Lung microvascular endothelial cell (primary cell): ENCODE measurements at regions not wholly inside any gene's neighbourhood (a gene's known extent, or its start where the extent isn't known, plus 50 kb on each side); places are given as distances from the start of the nearest gene placed in this dataset.
"Not testable (repeated sequence)": the region's sequence is repeated elsewhere in the genome, so short reads cannot be mapped to it uniquely, and the experiment has no call there.

ENCODE experiments used
- DNase-seq, 2 donors: peaks; one replicate each; pipeline versions ENCODE4 v3.0.0 to v3.0.0-alpha.2; 2010; ENCODE audit warnings: low read depth in 2 of 2

- peak in 1 of 2 donors; percentile 35 for DNase-seq
Measured at GRCh38 chr7:27032839-27033238, 63.0 kb downstream of the HOXA1 start.

DNA sequence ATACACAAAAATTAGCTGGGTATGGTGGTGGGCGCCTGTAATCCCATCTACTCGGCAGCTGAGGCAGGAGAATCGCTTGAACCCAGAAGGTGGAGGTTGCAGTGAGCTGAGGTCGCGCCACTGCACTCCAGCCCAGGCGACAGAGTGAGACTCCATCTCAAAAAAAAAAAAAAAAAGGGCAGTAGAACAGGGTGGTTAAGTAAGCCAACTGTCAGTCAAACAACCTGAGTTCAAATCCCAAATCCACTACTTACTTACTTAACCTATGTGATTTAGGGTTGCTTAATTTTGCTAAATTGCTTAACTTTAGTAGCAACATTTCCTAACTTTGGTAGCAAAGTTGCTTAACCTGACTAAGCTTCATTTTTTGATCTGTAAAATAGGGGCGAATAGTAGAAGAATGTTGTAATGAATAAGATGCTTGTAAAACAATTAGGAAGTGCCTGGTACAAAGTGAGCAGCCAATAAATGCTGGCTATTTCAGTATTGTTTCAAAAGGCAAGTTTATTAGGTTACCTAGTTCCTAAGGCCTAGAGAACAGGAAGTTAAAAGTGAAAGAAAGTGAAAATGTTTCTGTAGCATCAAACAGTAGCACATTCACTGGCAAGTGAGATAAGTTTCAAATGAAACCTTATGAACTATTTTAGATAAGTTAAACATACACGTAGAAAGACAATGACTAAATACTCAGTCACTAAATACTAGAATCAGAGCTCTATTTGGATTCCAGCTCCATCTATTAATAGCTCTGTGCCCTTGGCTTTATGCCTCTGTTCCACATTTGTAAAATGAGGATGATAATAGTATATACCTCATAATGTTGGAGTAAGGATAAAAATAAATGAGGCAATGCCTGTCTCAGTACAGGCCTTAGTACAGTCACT, 64.3 kb downstream of the HOXA1 start:
- peak; percentile 27 to 37 for DNase-seq

DNA sequence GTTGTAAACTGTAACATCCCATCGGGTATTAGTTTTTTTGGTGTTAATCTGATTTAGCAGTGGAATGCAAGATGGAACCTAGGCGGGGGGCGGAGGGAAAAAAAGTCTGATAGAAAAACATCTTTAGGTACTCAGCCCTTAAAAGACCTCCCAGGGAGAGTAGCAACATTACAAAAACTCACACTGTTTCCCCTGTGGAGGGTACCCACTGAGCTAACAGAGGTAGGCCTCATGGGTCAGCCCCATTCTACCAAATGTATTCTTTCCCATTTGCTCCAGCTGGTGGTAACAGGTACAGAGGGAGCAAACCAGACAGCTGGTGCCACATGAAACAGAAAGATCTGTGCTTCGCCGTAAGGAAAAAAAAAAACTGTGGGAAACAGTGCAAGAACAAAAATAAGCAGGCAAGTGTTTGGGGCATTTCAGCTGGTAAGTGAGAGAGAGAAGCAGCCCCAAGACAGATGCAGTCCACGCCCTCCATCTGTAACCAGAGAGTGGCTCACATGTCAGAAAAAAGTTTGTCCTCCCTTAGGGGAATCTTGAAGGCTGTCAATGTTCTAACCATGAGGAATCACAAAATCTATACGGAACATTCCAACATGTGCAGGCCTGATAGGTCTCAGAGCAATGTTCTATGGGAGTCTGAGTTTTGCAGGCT, 65.3 kb downstream of the HOXA1 start:
- no peak for DNase-seq

- DNase-seq: no peak
Measured at GRCh38 chr7:27025270-27025669, 70.5 kb downstream of the HOXA1 start.

GRCh38 chr7:27010068-27010467, 85.7 kb downstream of the HOXA1 start:
- DNase-seq: no peak

- no peak for DNase-seq
Measured at GRCh38 chr7:27000496-27000895, 95.3 kb downstream of the HOXA1 start.

- not testable (repeated sequence) for DNase-seq
Measured at GRCh38 chr7:26998284-26998683, 97.5 kb downstream of the HOXA1 start.

DNA sequence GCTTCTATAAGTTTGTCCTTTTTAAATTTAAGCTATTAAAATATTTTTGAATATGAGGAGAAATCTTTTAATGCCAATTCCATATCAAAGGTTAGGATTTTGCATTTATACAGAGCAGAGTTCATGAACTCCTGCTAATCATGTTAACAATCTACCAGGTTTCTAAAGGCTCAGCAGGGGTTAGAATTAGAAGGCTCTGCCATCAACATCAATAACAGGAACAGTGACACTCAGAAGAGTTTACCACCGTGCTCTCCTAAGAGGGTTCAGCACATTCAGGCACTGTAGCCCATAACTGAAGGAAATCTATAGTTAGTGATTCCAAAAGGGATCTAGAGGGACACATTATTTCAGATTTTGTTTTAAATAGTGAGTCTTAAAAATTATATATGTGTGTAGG, 100.1 kb downstream of the HOXA1 start:
- no peak for DNase-seq

DNA sequence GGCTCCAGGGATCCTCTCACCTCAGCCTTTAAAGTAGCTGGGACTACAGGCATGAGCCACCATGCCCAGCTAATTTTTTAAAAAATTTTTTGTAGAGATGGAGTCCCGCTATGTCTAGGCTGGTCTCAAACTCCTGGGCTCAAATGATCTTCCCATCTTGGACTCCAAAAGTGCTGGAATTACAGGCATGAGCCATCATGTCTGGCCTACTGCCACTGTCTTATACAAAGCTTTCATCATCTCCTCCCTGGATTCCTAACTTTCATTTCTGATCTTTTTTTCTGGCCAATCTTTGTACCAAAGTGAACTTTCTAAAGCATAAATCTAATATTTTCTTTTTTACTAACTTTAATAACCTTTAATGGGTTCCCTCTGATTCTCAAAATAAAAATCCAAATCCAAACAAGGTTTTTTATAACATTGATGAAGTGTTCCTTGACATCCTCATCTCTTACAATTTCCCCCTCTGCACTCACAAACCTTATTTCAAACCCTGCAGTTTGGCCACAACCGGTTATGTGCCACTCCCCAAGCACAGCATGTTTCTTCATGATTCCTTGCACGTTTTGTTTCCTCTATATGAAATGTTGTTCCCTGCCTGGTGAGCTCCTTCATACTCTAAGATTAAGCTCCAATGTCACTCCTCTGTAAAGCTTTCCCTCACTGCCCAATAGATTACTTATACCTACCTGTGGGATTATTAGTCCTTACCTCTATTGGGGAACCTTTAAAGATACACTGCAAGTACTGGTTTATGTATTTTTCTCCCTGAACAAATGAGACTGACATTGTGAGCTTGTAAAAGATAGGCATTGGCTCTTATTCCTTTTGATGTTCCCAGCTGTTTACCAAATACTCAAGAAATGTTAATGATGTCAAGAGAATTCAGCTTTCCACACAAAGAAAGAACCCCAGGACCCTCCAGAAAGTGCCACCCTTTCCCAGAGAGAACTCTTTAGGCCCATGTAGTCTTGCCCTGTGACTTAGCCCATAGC, 101.7 kb downstream of the HOXA1 start:
- no peak for DNase-seq

GRCh38 chr7:26992670-26993069, 103.1 kb downstream of the HOXA1 start:
- DNase-seq: no peak

- DNase-seq: no peak
Measured at GRCh38 chr7:26991796-26992195, 104.0 kb downstream of the HOXA1 start.

GRCh38 chr7:26989897-26990670, 105.7 kb downstream of the HOXA1 start:
- no peak for DNase-seq

DNA sequence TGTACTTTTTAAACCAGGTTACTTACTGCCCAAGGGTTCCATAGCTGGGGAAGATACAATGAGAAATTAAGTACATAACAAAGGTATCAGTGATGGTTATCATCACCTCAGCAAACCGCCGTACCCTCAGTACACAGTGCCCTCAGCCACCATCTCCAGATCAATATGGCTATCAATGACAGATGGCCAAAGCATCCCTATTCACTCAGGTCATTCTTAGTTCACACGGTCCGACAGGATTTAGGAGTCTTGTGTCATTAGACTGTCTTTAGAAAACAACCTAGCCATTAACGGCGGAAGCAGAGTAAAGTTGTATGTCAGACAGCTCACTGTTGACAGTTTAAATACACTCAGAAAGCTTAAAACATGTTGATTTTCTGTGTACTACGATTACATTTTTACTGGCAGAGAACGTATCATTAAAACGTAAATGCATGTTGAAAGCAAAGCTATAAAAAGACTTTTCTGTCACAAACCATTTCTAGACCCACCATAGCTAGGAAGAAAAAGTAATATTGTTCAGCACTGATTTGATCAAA, 106.9 kb downstream of the HOXA1 start:
- no peak for DNase-seq

- DNase-seq: no peak
Measured at GRCh38 chr7:26987338-26987737, 108.5 kb downstream of the HOXA1 start.

- no peak for DNase-seq
Measured at GRCh38 chr7:26978146-26978545, 113.8 kb upstream of the SKAP2 start.

DNA sequence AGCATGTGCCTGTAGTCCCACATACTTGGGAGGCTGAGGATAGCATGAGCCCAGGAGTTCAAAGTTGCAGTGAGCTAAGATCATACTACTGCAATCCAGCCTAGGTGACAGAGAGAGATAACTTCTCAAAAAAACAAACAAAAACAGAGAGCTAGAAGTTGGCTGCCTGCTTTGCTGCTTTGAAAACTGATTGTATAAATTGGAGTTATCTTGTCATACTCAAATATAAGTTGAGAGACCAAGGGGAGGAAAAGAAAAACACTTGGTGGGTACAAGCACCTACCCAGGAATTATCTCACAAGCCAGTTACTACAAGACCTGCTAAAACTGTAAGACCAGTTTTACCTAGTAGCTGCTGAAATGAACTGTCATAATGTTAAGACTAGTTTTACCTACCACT, 112.5 kb upstream of the SKAP2 start:
- DNase-seq: no peak

- not testable (repeated sequence) for DNase-seq
Measured at GRCh38 chr7:26971924-26972323, 107.5 kb upstream of the SKAP2 start.

GRCh38 chr7:26965724-26966123, 101.3 kb upstream of the SKAP2 start:
- DNase-seq: no peak

DNA sequence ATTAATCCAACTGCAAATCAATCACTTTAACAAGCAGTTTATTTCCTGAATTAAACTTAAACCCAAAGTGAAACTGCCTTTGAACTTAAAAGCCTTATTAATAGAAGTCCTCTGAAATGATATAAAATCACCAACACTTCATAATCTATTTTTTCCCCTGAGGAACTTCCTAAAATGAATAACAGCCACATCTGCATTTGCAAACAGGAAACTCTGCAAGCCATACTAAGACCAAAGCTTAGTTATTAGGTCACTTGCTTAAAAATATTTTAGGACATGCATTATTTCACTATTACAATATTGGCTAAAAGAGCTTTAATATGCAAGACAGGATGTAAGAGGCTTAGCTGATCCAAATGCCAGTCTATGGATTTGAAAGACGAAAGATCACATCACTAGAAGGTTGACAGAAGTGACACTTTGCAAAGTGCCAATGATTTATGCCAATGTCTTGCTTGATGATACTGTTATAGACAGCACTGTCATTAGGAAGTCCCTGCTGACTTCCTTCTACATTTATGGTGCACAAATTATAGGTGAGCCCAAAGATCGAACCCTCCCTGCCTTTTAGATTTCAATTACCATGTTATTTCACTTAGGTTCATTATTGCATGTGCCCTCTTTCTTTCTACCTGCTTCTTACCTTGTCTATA, 99.9 kb upstream of the SKAP2 start:
- peak in 1 of 2 donors; percentile 22 for DNase-seq

- no peak for DNase-seq
Measured at GRCh38 chr7:26959290-26959689, 94.9 kb upstream of the SKAP2 start.
